ENCODE measurements at regions not wholly inside any gene's neighbourhood (a gene's known extent, or its start where the extent isn't known, plus 50 kb on each side); places are given as distances from the start of the nearest gene placed in this dataset.

DNA sequence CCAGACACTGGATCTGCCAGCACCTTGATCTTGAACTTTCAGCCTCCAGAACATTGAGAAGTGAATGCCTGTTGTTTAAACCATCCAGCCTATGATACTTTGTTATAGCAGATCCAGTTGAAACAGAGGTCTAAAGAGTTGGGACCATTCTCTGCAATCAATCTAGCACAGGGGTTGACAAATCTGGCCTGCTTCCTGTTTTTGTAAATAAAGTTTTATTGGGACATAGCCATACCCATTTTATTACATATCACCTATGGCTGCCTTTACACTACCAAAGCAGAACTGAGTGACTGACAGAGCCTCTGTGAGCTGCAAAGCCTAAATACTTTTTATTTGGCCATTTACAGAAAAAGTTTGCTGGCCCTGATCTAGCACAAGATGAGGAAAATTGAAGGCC, 62.0 kb downstream of the BARX1 start:
- TF ChIP-seq CTCF (conservative IDR thresholded peaks at IDR 0.05 in 1 of 2, IDR thresholded peaks at IDR 0.05 in 1 of 2; ENCODE audit: extremely low read depth in 1 of 2, insufficient read depth in 1 of 2, low read depth in 1 of 2, low read length in 2 of 2) (no peak), EZH2 (IDR thresholded peaks at IDR 0.05; ENCODE audit: borderline replicate concordance, low read length) (no peak)
